ENCODE measurements at regions not wholly inside any gene's neighbourhood (a gene's known extent, or its start where the extent isn't known, plus 50 kb on each side); places are given as distances from the start of the nearest gene placed in this dataset.
"Not testable (repeated sequence)": the region's sequence is repeated elsewhere in the genome, so short reads cannot be mapped to it uniquely, and the experiment has no call there.

GRCh38 chr9:17846948-17847655 is 268.2 kb downstream of the SH3GL2 start:
- no peak for DNase-seq (ENCODE audit: low spot score)

GRCh38 chr9:17847908-17848307 is 269.0 kb downstream of the SH3GL2 start:
- no peak for DNase-seq (ENCODE audit: low spot score)

GRCh38 chr9:17852108-17852507 is 273.2 kb downstream of the SH3GL2 start:
- no peak for DNase-seq (ENCODE audit: low spot score)

- DNase-seq (ENCODE audit: low spot score): no peak
Observed at GRCh38 chr9:17854487-17854886, 275.6 kb downstream of the SH3GL2 start.

DNA sequence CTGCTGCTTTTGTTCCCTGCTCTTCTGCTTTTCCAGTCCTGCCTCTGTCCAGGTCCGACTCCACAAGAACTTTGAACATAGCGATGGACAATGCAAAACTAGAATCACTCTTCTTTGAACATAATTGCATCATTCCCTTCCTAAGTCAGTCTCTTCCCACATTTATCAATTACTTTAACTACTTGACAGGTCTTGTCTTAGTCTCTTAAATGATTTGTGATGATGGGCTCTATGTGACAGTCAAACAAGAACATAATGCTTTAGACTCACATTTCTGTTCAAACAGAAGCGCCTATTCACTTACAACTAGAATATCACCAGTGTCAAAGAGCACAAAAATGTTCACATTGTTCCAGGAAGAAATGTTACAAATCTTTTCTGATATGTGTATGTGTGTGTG is 278.1 kb downstream of the SH3GL2 start:
- no peak for DNase-seq (ENCODE audit: low spot score)

GRCh38 chr9:17859228-17859627 is 280.4 kb downstream of the SH3GL2 start:
- DNase-seq (ENCODE audit: low spot score): no peak

GRCh38 chr9:17859987-17860386 is 281.1 kb downstream of the SH3GL2 start:
- DNase-seq (ENCODE audit: low spot score): no peak

GRCh38 chr9:17862101-17862500 is 283.2 kb downstream of the SH3GL2 start:
- DNase-seq (ENCODE audit: low spot score): no peak

- no peak for DNase-seq (ENCODE audit: low spot score)
Observed at GRCh38 chr9:17862629-17863028, 283.8 kb downstream of the SH3GL2 start.

DNA sequence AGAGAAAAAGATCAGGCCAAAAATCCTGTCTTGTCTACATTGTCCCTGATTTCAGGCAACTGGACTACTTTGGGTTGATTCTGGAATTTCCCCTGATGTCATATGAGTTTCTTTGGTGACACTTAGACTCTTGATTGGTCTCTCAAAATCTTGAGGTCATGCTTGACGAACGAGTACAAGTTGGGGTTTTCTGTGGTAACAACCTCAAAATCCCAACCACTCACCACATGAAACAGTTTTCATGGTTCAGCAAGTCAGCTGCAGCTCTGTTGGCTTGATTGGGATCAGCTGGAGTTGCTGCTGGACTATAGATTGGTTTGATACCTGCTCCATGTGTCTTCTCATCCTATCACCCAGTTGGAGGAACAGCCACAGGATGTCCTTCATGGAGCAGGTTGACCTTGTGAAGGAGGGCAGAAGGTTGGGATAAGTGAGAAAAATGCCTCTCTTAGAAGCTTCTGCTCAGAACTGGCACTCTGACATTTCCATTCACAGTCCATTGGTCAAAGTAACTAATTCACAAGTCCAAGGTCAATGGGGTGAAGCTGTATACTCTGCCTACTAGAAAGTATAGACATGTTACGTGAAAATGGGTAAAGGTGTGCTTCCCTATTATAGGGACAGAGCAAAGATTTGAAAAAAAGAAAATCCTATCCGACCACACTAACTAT is 284.5 kb downstream of the SH3GL2 start:
- DNase-seq (ENCODE audit: low spot score): no peak

GRCh38 chr9:17863924-17864323 is 285.1 kb downstream of the SH3GL2 start:
- DNase-seq (ENCODE audit: low spot score): no peak

DNA sequence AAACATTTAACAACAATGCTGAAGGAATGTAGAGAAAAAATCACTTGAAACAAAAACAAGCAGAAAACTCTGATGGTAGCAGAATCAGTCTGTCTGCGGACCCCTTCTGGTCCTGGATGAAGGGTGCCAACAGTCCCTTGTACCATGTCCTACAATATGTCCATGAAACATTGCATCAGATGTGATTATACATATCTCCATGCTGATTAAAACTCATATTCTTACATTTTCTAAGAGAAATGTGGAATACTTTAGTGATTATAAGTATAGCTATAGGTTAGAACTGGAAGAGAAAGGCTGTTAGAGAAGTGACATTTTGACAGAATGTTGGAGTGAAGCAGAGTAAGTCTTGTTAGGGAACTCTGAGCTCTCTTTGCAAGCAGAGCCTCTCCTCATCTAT is 286.1 kb downstream of the SH3GL2 start:
- DNase-seq (ENCODE audit: low spot score): no peak

DNA sequence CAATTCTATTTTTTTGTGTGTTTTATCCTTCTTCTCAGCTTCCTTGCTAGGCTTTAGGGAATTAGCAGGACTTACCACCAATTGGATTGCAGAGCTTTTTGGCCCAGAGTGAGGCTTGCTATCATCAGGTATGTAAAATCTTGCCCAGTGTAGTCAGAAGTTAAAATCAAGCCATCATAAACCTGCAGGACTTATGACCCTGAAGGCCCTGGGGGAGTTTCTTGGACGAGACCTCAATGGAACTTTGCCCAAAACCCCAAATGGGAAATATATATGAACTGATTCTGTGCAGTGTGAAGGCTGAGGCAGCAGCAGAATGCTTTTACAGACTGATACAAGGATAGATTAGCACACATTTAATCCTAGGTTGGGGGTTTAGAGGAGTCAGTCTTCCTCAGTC is 287.0 kb downstream of the SH3GL2 start:
- no peak for DNase-seq (ENCODE audit: low spot score)

DNA sequence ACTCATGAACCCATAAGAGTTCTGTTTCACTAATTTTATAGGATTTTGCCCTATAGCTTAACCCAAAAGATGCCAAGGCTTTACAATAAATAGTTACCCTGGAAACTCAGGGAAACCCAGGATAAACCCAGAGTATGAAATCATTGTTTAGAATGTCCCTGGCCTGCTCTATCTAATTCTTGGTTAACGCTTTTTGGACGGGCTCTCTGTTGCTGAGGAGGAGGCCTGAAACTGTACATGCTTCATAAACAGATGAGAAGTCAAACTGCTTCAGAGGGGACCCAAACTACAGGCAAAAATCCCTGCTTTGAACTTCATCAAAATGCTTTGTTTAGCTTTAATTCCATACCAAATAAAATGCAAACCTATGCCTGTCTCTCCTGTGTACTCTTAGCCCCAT is 291.9 kb downstream of the SH3GL2 start:
- no peak for DNase-seq (ENCODE audit: low spot score)

DNA sequence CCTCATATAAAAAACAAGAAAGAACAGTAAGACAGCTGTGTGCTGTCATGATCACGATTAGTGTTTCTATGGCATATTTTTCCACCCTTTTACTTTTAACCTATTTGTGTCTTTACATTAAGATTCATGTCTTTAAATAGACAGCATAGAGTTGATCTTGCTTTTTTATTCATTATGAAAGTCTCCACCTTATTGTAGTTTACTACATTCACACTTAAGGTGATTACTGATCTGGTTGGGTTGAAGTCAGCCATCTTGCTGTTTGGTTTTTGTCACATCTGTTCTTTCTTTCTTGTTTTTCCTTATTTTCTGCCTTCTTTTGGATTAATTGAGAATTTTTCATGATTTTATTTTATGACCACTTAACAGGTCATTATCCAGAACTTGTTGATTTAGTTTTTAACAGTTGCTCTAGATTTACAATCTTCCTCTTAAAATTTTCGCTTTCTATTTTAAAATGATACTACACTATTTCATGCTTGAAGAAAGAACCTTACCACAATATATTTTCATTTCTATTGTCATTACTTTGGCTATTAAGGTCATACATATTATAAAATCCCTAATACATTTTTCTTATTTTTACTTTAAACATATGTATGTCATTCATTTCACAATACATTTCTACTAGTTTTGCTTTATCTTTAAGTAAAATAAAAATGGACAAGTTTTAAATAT is 292.5 kb downstream of the SH3GL2 start:
- no peak for DNase-seq (ENCODE audit: low spot score)

DNA sequence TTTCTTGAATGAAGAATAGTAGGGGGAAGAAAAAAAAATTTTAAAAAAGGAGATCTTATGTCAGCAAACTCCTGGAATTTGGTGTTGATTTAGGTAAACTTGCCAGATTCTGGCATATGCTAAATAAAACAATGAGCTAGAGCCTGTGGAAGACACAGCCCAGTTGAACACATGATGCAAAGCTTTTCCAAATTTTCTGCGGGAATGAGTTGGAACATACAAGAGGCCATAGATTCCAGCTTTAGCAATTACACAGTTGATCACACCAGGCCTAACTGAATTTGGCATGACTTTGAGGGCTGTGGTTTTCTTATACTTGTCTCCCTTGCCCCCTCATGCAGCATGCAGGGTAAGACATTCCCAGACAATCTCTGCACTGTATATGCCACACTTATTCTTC is 297.0 kb downstream of the SH3GL2 start:
- DNase-seq (ENCODE audit: low spot score): no peak

DNA sequence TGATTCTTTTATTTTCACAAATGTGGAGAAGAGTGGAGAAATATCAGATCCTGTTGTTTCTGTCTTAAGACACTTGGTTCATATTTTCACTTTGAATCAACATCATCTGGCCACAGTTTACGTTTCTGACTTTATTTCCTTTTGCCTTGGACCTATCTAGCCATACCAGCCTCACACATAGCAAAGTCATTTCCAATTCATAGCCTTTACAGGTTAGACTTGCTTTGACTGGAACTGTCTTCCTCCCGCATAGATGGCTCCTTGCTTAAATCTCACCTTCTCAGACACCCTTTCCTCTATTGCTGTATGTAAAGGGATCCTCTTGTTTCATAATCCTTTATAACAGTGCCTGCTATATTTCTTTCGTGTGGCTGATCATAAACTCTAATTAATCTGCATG is 297.8 kb downstream of the SH3GL2 start:
- DNase-seq (ENCODE audit: low spot score): no peak

GRCh38 chr9:17878810-17879370 is 300.0 kb downstream of the SH3GL2 start:
- DNase-seq (ENCODE audit: low spot score): no peak

DNA sequence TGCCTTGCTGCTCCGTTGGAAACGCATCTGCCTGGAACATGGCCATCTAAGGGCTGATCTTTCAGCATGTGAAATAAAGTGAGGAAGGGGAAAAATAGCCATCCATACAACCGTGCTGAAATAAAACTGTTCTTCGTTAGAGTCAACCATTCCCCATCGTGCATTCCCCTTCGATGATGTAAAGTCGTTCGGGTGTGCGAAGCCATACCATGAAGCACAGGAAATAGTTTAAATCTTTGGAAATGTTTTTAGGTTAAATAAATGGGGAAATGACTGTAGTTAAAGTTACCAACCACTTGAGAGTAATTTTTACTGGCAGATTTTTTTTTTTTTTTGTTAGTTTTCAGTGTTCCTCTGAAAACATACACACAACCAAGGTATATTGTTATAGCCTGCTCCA is 302.5 kb downstream of the SH3GL2 start:
- DNase-seq (ENCODE audit: low spot score): no peak

DNA sequence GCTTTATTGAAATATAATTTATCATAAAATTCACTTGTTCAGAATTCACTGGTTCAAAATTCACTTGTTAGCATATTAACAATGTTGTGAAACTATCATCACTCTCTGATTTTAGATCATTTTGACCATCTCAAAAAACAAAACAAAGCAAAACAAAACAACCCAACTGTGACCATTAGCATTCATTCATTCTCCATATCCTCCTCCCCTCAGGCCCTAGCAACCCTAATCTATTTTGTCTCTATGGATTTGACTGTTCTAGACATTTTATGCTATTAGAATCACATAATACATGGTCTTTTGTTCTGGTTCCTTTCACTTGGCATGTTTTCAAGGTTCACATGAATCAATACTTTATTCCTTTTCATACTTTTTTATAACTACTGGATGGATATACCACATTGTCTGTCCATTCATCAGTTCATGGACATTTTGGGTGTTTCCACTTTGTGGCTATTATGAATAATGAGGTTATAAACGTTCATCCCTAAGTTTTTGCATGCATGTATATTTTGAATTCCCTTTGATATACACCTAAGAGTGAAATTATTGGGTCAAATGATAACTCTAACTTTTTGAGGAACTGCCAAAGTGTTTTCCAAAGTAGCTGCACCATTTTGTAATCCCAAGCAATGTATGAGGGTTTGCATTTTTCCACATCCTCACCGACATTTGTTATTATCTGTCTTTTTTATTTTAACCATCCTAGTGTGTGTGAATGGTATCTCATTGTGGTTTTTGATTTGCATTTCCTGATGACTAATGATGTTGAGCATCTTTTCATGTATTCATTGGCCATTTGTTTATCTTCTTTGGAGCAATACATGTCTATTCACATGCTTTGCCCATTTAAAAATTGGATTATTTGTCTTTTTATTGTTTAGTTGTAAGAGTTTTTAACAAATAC is 304.1 kb downstream of the SH3GL2 start:
- DNase-seq (ENCODE audit: low spot score): no peak

GRCh38 chr9:17888066-17888465 is 309.2 kb downstream of the SH3GL2 start:
- DNase-seq (ENCODE audit: low spot score): no peak

DNA sequence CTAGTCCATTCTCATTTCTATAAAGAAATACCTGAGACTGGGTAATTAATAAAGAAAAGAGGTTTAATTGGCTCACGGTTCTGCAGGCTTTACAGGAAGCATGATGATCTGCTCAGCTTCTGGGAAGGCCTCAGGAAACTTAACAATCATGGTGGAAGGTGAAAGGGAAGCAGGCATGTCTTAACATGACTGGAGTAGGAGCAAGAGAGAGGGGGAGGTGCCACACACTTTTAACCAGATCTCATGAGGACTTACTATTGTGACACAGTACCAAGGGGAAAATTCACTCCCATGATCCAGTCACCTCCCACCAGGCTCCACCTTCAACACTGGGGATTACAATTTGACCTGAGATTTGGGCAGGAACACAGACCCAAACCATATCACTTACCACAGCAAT is 310.1 kb downstream of the SH3GL2 start:
- not testable (repeated sequence) for DNase-seq (ENCODE audit: low spot score)

All from ecto neural progenitor cell (in vitro differentiated cells).